ENCODE measurements at regions not wholly inside any gene's neighbourhood (a gene's known extent, or its start where the extent isn't known, plus 50 kb on each side); places are given as distances from the start of the nearest gene placed in this dataset.

DNA sequence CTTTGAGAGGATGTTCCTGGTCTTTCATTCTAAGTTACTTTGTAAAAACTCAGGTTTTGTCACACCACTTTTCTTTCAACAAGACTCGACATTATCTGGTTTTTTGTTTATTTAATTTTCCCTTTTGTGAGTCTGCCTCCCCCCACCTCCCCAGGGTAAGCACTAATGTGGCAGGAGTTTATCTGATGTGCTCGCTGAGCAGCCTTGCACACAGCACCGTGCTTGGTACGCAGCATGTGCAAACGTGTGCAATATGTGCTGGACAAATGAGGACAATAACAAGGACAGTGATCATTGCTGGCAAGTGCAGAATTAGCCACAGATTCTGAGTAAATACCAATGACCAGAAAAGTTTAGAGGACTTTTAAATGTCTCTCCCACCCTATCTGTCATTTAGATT, 391.4 kb downstream of the IRS2 start:
- Histone ChIP-seq H2AFZ (ENCODE audit: low read depth, low read length) (no peak overlapping the region), H3K36me3 (ENCODE audit: insufficient read depth, low read length) (peaks cover 3% of the 10 kb centered on the region; the same call in 1 of the 2 replicates), H3K9ac (ENCODE audit: low read depth, low read length) (no peak overlapping the region), H3K27me3 (ENCODE audit: insufficient read depth, low read length, poor library complexity) (no peaks in the 10 kb centered on the region), H3K4me2 (ENCODE audit: insufficient read depth, low read length) (no peak overlapping the region), H3K4me3 (ENCODE audit: low read depth in 1 of 2, low read length in 2 of 2) (no peak overlapping the region), H3K27ac (ENCODE audit: low read length) (no peak overlapping the region), H3K79me2 (ENCODE audit: insufficient read depth, low read length) (0 out of 2 replicates have a peak, but pooled peaks cover 2% of the 10 kb centered on the region), H3K9me3 (ENCODE audit: insufficient read depth, low read length, severe bottlenecking) (no peaks in the 10 kb centered on the region), H3K4me1 (ENCODE audit: insufficient read depth, low read length) (no peaks in the 10 kb centered on the region), H4K20me1 (ENCODE audit: insufficient read depth, low read length) (no peaks in the 10 kb centered on the region)
- no peak for ATAC-seq (ENCODE audit: insufficient read depth, low read depth)
- TF ChIP-seq, protein P1, sequence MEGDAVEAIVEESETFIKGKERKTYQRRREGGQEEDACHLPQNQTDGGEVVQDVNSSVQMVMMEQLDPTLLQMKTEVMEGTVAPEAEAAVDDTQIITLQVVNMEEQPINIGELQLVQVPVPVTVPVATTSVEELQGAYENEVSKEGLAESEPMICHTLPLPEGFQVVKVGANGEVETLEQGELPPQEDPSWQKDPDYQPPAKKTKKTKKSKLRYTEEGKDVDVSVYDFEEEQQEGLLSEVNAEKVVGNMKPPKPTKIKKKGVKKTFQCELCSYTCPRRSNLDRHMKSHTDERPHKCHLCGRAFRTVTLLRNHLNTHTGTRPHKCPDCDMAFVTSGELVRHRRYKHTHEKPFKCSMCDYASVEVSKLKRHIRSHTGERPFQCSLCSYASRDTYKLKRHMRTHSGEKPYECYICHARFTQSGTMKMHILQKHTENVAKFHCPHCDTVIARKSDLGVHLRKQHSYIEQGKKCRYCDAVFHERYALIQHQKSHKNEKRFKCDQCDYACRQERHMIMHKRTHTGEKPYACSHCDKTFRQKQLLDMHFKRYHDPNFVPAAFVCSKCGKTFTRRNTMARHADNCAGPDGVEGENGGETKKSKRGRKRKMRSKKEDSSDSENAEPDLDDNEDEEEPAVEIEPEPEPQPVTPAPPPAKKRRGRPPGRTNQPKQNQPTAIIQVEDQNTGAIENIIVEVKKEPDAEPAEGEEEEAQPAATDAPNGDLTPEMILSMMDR (IDR thresholded peaks at IDR 0.05; ENCODE audit: borderline replicate concordance, extremely low read depth, low read length, poor library complexity, severe bottlenecking), result no peak
- no peak for TF ChIP-seq EZH2 (IDR thresholded peaks at IDR 0.05; ENCODE audit: borderline replicate concordance, low read depth, low read length, severe bottlenecking)
- no peak for DNase-seq

DNA sequence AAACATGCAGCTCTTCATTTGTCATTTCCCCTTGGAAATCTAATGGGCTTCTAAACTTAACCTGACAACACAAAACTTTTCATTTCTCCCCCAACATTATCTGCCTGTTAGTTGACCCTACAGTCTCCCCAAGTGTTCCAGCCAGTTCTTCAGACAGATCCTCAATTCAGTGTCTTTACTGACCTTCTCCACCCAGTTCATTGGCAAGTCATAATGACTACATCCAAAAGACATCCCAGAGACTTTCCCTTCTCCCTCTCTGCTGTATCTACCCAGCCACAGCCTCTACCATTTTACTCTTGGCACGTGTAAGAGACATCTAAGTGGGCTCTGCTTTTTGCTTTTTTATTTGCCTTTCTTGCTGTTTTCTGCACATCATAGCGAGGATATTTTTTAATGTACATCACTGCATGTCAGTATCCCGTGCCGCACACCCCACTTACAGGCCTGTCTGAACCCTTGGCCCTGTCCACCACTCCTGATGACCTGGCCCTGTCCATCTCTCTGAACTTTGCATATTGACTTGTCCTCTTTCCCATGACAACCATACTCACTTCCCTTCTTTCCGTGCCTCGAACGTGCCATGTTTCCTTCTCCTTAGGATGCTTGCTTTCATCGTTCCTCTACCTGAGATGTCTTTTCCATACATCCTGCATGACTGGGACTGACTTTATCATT, 391.9 kb downstream of the IRS2 start:
- peaks cover 3% of the 10 kb centered on the region; the same call in 1 of the 2 replicates for H3K36me3 ChIP-seq (ENCODE audit: insufficient read depth, low read length)
- no peak overlapping the region for H3K9ac ChIP-seq (ENCODE audit: low read depth, low read length)
- no peaks in the 10 kb centered on the region for H3K27me3 ChIP-seq (ENCODE audit: insufficient read depth, low read length, poor library complexity)
- DNase-seq (no peak), ATAC-seq (ENCODE audit: insufficient read depth, low read depth) (no peak)
- no peak overlapping the region for H2AFZ ChIP-seq (ENCODE audit: low read depth, low read length)
- no peak overlapping the region for H3K4me3 ChIP-seq (ENCODE audit: low read depth in 1 of 2, low read length in 2 of 2)
- TF ChIP-seq, protein P1 (IDR thresholded peaks at IDR 0.05; ENCODE audit: borderline replicate concordance, extremely low read depth, low read length, poor library complexity, severe bottlenecking), result no peak
- no peak for TF ChIP-seq EZH2 (IDR thresholded peaks at IDR 0.05; ENCODE audit: borderline replicate concordance, low read depth, low read length, severe bottlenecking)
- H3K4me1 ChIP-seq (ENCODE audit: insufficient read depth, low read length), result no peaks in the 10 kb centered on the region
- H3K4me2 ChIP-seq (ENCODE audit: insufficient read depth, low read length), result no peak overlapping the region
- no peaks in the 10 kb centered on the region for H3K9me3 ChIP-seq (ENCODE audit: insufficient read depth, low read length, severe bottlenecking)
- H3K27ac ChIP-seq (ENCODE audit: low read length), result no peak overlapping the region
- no peaks in the 10 kb centered on the region for H4K20me1 ChIP-seq (ENCODE audit: insufficient read depth, low read length)
- H3K79me2 ChIP-seq (ENCODE audit: insufficient read depth, low read length), result 0 out of 2 replicates have a peak, but pooled peaks cover 2% of the 10 kb centered on the region

GRCh38 chr13:109393045-109393444, 393.3 kb downstream of the IRS2 start:
- Histone ChIP-seq H2AFZ (ENCODE audit: low read depth, low read length) (no peak overlapping the region), H3K79me2 (ENCODE audit: insufficient read depth, low read length) (0 out of 2 replicates have a peak, but pooled peaks cover 2% of the 10 kb centered on the region), H3K36me3 (ENCODE audit: insufficient read depth, low read length) (peaks cover 3% of the 10 kb centered on the region; the same call in 1 of the 2 replicates), H3K9ac (ENCODE audit: low read depth, low read length) (no peak overlapping the region), H3K27ac (ENCODE audit: low read length) (no peak overlapping the region), H3K9me3 (ENCODE audit: insufficient read depth, low read length, severe bottlenecking) (no peaks in the 10 kb centered on the region), H3K4me1 (ENCODE audit: insufficient read depth, low read length) (no peaks in the 10 kb centered on the region), H4K20me1 (ENCODE audit: insufficient read depth, low read length) (no peaks in the 10 kb centered on the region), H3K27me3 (ENCODE audit: insufficient read depth, low read length, poor library complexity) (no peaks in the 10 kb centered on the region), H3K4me2 (ENCODE audit: insufficient read depth, low read length) (no peak overlapping the region), H3K4me3 (ENCODE audit: low read depth in 1 of 2, low read length in 2 of 2) (no peak overlapping the region)
- ATAC-seq (ENCODE audit: insufficient read depth, low read depth) (no peak), DNase-seq (no peak)
- TF ChIP-seq, protein P1 (IDR thresholded peaks at IDR 0.05; ENCODE audit: borderline replicate concordance, extremely low read depth, low read length, poor library complexity, severe bottlenecking), result no peak
- TF ChIP-seq EZH2 (IDR thresholded peaks at IDR 0.05; ENCODE audit: borderline replicate concordance, low read depth, low read length, severe bottlenecking), result no peak

Measured in DND-41 (cell line).